HG02938 (cell line): ENCODE measurements at regions not wholly inside any gene's neighbourhood (a gene's known extent, or its start where the extent isn't known, plus 50 kb on each side); places are given as distances from the start of the nearest gene placed in this dataset.
"Not testable (repeated sequence)": the region's sequence is repeated elsewhere in the genome, so short reads cannot be mapped to it uniquely, and the experiment has no call there.

Experiments used
- ATAC-seq: cut with Tn5 transposase; IDR thresholded peaks from one replicate; pipeline ENCODE4 v1.9.1; 2021; ENCODE audit warnings: mild to moderate bottlenecking, moderate library complexity; ENCODE audit not compliant: unreplicated experiment

DNA sequence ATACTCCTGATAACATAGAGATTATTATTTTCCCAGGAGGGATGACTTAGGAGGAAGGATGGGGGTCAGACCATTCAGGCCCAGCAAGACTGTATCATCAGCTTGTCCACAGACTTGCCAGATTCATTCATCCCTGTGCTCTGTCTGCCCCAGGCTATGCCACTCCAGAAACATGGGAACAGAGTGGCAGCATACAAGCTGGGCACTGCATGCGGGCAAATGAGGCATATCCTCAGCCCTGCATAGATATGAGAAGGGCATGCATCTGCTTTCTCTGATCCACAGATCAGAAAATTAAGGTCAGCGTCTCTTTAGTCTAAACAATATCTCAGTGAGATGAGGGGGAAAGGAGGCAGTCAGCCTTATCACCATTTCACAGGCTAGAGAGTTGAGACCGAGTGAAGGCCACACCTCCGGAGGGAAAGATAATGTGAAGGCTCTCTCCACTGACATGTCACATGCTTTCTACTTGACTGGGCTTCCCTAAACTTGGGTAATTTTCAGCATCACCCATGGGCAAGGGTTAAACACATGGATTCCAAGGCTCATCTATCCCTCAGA is 140.5 kb downstream of the TFAP2B start:
- ATAC-seq: no peak

- ATAC-seq: no peak
Observed at GRCh38 chr6:50961611-50962010, 142.9 kb downstream of the TFAP2B start.

GRCh38 chr6:50962213-50962759 is 143.6 kb downstream of the TFAP2B start:
- ATAC-seq: no peak

DNA sequence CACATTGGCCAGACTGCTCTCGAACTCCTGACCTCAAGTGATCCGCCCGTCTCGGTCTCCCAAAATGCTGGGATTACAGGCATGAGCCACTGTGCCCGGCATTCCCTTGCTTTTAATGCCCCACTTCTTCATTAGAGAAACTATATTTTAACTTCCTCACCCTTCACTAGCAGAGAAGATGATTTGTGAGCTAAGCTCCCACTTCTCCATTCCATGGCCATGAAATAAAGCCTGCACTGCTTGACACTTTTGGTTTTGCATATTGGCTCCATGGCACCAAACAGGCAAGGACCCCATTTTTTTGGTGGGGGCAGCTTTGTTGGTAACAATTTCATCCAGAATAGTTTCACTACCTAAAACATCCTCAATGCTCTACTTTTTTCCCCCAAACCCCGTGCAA is 145.3 kb downstream of the TFAP2B start:
- ATAC-seq: no peak

DNA sequence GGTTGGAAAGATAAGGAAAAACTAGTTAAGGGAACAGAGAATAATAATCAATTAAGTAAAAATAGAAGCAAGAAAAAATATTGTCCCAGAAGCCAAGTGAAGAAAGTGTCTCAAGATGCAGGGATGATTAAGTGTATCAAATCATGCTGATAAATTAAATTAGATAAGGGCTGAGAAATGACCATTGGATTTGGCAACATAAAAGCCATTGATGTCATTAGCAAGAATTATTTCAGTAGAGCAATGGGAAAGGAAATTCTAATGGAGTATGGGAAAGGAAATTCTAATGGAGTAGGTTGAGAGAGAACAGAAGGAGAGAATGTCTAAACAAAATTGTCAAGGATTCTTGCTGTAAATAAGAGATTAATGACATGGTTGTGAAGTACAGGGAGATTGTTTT is 146.8 kb downstream of the TFAP2B start:
- no peak for ATAC-seq

DNA sequence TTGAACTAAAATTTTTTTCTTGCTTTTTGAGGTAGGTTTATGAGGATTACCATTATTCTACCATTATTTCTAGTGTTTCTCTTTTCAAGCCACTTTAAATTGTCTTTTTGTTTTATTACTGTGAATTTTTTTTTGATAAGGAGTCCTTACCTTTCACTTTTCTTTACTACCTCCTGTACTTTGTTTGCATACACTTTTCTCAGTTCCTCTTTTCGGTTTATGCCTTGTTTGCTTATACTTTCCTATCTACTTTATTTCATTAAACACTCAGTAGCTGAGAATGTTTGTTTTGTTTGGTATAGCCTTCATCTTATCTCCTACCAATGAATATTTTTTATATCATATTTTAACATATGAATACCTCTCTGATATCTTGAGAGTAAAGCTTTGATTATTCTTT is 147.9 kb downstream of the TFAP2B start:
- ATAC-seq: peak; percentile 96

- no peak for ATAC-seq
Observed at GRCh38 chr6:50966986-50967385, 148.3 kb downstream of the TFAP2B start.

DNA sequence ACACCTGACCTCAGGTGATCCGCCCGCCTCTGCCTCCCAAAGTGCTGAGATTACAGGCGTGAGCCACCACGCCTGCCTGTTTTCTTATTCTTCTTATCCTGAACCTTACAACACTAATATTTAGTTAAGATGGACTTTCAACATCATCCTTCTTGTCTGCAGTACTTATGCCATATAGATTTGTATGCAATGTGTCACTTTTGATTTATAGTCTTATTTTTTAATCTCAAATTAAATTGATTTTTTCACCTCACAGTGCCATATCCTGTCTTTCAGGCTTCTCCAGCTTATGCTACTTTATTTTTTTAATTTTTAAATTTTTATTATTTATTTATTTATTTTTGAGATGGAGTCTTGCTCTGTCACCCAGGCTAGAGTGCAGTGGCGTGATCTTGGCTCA is 149.6 kb downstream of the TFAP2B start:
- not testable (repeated sequence) for ATAC-seq

- ATAC-seq: no peak
Observed at GRCh38 chr6:50970908-50971307, 152.2 kb downstream of the TFAP2B start.

GRCh38 chr6:50973464-50973863 is 154.8 kb downstream of the TFAP2B start:
- no peak for ATAC-seq

DNA sequence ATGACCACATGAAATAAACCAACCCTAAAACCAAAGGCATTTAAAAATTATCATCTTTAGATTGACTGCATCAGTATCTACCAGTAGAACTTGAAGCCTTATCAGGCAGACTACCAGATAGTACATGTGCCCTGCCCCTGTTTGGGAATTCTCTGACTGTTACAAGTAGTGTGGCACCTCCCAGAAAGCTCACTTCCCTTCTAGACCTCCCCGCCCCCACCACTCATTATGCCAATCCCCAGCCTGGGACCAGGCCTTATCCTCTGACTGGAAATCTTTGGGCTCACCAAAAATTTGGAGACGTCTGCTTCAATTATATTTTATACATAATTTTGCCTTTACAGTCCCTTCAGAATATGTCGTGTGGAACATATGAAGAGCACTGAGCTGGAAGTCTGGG is 155.6 kb downstream of the TFAP2B start:
- ATAC-seq: no peak

DNA sequence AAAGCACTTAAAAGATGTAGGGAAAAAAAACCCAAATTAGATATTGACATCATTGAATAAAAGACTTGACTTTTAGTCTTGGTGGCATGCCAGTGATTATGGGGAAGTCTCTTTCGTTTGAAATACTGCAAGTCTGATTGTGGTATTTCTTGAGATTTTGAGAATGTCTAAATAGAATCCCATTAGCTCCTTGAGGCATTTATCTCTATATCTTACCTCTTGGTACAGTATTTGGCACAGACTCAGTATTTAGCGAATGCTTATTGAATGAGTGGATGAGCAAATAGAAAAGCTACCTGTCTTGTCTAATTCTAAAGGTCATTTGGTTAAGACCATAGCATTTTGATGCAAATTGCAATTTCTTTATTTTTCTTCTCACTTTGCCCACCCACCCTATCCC is 156.5 kb downstream of the TFAP2B start:
- no peak for ATAC-seq

GRCh38 chr6:50976907-50977306 is 158.2 kb downstream of the TFAP2B start:
- ATAC-seq: no peak

- no peak for ATAC-seq
Observed at GRCh38 chr6:50977796-50978195, 159.1 kb downstream of the TFAP2B start.

DNA sequence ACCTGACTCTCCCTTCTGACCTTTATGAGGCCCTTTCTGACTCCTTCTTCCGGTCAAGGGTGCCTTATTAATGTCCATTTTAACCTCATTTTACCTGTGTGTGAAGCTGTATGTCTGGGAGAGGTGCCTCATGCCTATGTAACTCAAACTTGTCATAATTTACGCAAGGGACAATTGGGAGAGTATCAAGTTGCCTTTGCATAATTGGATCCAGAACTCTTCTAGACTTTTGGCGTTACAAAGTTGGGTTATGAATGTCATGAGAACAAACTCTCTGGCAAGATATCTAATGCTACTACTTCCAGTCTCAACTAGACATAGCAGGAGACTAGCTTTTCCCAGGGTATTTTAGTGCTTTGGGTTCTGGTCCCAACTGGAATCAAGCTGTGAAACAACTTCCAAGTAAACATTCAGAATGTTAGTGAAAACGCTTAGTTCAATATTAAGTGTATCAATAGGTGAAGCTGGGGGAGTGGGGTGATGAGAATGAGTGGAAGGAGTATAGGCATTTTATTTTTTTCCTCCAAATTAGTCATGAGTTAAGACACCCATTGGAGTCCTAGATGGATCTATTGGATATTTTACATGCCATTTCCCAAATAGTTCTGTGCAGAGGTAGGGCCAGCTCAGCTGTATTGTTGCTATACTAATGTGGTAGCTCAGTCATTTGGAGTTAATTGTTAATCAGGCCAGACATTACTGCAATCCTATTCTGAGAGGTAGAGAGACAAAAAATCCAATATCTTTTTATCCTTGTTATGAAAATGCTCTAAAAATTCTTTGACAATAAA is 159.9 kb downstream of the TFAP2B start:
- no peak for ATAC-seq

- no peak for ATAC-seq
Observed at GRCh38 chr6:50979171-50979525, 160.5 kb downstream of the TFAP2B start.

DNA sequence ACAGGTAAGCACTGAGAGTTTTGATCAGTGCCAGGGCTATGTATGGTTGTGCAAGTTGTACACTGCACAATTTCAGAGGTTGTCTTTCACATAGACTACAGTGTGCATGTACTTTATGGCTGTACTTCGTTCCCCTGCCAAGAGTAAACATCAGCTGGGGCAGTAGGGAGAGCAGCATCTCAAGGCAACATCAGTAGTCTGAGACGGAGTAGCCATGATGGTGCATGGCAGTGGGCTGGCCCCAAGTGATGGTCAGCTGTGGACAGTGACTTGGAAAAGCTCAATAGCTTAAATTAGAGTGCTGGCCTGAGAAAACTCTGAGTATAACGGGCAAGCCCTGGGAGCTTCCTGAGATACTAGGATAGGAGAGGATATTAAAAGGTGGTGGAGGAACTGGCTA is 165.5 kb downstream of the TFAP2B start:
- ATAC-seq: no peak

DNA sequence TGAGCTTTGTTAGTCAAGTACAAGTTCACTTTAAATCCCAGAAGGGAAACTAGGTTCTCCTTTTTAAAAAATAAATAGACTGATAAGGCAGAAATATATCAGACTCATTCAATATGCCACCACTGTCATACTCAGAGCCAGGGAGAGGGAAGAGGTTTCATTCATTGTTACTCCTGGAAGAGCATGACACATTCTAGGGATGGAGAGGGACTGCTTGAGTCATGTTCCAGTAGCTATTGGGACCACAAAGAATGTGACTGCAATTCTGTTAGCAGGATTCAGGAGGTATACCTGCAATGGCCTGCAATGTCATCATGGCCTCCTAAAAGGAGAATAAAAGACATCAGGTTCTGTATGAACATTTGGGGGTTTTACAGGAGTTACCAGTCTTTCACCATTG is 167.6 kb downstream of the TFAP2B start:
- no peak for ATAC-seq

DNA sequence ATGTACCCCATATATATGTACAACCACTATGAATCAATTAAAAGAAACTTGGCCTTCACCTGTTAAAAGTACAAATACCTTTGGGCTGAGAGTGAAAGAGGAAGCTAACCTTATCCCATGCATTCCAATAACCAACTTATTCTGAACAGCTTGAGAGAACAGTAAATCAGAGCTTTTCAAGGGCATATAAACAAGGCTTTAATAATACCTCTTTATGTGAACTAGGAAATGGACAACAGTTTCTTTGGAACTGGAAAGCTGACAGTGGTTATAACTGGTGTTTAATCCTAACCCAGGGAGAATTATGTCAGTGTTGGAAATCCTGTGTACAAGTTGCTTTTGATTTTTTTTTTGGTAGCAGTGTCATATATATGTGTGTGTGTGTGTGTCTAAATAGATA is 170.5 kb downstream of the TFAP2B start:
- ATAC-seq: no peak

DNA sequence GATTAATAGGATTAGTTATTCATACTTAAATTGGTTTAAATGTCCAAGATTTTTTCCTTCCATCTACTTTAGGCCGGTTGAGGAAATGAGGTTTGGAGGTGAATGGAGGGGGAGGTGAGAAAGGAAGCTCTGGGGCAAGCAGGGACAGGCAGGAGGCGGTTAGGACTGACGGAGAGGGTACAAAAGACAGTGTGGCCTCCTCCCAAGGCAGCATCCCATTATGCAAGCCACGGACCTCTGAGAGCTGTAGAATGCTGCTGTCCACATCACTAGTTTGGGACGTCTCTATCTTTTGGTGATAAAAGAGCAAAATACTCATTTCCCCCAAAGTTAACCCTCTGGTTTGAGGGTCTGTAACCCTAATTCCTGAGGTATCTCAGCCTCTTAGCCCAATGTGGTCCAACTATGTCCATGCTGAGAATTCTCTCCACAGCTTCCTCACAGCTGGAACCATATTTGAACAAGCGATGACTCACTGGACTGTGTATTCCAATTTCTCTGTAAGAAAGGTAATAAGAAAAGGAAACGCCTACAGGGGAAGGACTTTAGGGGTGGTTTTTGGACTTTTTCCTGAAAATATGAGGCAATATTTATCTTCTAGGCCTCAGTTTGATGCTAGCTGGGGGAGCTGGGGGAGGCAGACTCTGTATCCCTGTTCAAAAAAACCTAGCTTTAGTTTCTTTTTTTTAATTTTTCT is 172.2 kb downstream of the TFAP2B start:
- ATAC-seq: no peak

- no peak for ATAC-seq
Observed at GRCh38 chr6:50992232-50992631, 173.6 kb downstream of the TFAP2B start.
